ENCODE measurements at regions not wholly inside any gene's neighbourhood (a gene's known extent, or its start where the extent isn't known, plus 50 kb on each side); places are given as distances from the start of the nearest gene placed in this dataset.

GRCh38 chr11:26268980-26269660 is 62.8 kb upstream of the ANO3 start:
- POLR2A ChIA-PET = interaction anchor here (1.0 kb wide), 1 partner anchor 12 kb away, joined by 4 read pairs; no protein-coding TSS in a partner anchor
- intact Hi-C loops (cut with micrococcal nuclease; ENCODE audit: unreplicated experiment) = no loop called here
- no peak overlapping the region for H3K4me2 ChIP-seq (ENCODE audit: low read length)
- CTCF ChIA-PET (ENCODE audit: unreplicated experiment) = no interaction called here
- H3K79me2 ChIP-seq (ENCODE audit: insufficient read depth, low read depth, low read length) = no peaks in the 10 kb centered on the region
- no peaks in the 10 kb centered on the region for H3K36me3 ChIP-seq (ENCODE audit: insufficient read depth, low read length)
- DNase-seq (ENCODE audit: low spot score) = no peak
- no TSS peak for BruUV-seq (replicated peaks)
- H3K27ac ChIP-seq (ENCODE audit: low read depth, low read length, poor library complexity, severe bottlenecking) = no peak overlapping the region
- no peaks in the 10 kb centered on the region for H4K20me1 ChIP-seq (ENCODE audit: insufficient read depth, low read length)
- H3K4me1 ChIP-seq (ENCODE audit: insufficient read depth, low read length, poor library complexity, severe bottlenecking) = no peaks in the 10 kb centered on the region
- TF ChIP-seq EZH2phosphoT487 (IDR thresholded peaks at IDR 0.05; ENCODE audit: borderline replicate concordance, low read depth, low read length) = no peak
- TF ChIP-seq, protein P1, sequence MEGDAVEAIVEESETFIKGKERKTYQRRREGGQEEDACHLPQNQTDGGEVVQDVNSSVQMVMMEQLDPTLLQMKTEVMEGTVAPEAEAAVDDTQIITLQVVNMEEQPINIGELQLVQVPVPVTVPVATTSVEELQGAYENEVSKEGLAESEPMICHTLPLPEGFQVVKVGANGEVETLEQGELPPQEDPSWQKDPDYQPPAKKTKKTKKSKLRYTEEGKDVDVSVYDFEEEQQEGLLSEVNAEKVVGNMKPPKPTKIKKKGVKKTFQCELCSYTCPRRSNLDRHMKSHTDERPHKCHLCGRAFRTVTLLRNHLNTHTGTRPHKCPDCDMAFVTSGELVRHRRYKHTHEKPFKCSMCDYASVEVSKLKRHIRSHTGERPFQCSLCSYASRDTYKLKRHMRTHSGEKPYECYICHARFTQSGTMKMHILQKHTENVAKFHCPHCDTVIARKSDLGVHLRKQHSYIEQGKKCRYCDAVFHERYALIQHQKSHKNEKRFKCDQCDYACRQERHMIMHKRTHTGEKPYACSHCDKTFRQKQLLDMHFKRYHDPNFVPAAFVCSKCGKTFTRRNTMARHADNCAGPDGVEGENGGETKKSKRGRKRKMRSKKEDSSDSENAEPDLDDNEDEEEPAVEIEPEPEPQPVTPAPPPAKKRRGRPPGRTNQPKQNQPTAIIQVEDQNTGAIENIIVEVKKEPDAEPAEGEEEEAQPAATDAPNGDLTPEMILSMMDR (conservative IDR thresholded peaks at IDR 0.05; ENCODE audit: low read length) = no peak
- H3K4me3 ChIP-seq (ENCODE audit: low read depth, low read length, poor library complexity, severe bottlenecking) = no peak overlapping the region
- H2AFZ ChIP-seq (ENCODE audit: low read length) = no peak overlapping the region
- no peaks in the 10 kb centered on the region for H3K9me3 ChIP-seq (ENCODE audit: low read length)
- H3K9me2 ChIP-seq (ENCODE audit: insufficient read depth, low read length) = no peaks in the 10 kb centered on the region

- ChIA-PET CTCF (ENCODE audit: unreplicated experiment) (no interaction called here), POLR2A (no interaction called here)
- H3K4me1 ChIP-seq (ENCODE audit: insufficient read depth, low read length, poor library complexity, severe bottlenecking) = no peaks in the 10 kb centered on the region
- no peak overlapping the region for H3K4me2 ChIP-seq (ENCODE audit: low read length)
- no peak overlapping the region for H2AFZ ChIP-seq (ENCODE audit: low read length)
- H4K20me1 ChIP-seq (ENCODE audit: insufficient read depth, low read length) = no peaks in the 10 kb centered on the region
- no peaks in the 10 kb centered on the region for H3K9me3 ChIP-seq (ENCODE audit: low read length)
- TF ChIP-seq, protein P1 (conservative IDR thresholded peaks at IDR 0.05; ENCODE audit: low read length) = no peak
- TF ChIP-seq EZH2phosphoT487 (IDR thresholded peaks at IDR 0.05; ENCODE audit: borderline replicate concordance, low read depth, low read length) = no peak
- BruUV-seq (replicated peaks) = no TSS peak
- no peaks in the 10 kb centered on the region for H3K9me2 ChIP-seq (ENCODE audit: insufficient read depth, low read length)
- no peak overlapping the region for H3K27ac ChIP-seq (ENCODE audit: low read depth, low read length, poor library complexity, severe bottlenecking)
- H3K79me2 ChIP-seq (ENCODE audit: insufficient read depth, low read depth, low read length) = no peaks in the 10 kb centered on the region
- no peaks in the 10 kb centered on the region for H3K36me3 ChIP-seq (ENCODE audit: insufficient read depth, low read length)
- no peak overlapping the region for H3K4me3 ChIP-seq (ENCODE audit: low read depth, low read length, poor library complexity, severe bottlenecking)
- no peak for DNase-seq (ENCODE audit: low spot score)
- intact Hi-C loops (cut with micrococcal nuclease; ENCODE audit: unreplicated experiment) = no loop called here
Measured at GRCh38 chr11:26271666-26272065, 60.3 kb upstream of the ANO3 start.

DNA sequence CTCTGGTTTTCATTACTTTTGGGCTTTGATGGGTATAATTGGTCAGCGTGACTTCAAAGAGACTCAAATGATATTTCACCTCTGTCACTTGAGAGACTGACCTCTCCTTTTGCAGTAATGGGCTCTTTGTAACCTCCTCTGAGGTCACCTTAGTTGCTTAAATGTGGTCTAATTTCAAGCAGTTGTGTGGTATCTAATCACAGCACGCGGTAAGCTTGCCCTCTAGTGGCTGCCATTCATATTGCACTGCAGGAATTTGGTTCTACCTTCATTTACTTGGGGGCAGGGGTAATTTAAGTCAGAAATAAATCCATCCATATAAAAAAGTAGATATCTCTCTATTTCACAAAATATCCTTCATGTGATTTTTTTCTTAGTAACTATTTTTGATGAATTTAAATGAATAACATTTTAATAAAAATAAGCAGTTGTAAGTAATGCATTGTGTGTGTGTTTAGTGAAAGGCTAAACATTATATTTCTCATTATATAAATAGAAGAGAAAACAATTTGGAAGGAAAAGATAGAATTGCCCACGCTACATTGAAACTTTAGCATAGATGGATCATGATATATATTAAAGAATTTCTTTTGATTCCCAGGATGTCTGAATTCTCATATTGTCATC is 55.0 kb upstream of the ANO3 start:
- no TSS peak for BruUV-seq (replicated peaks)
- no peaks in the 10 kb centered on the region for H3K79me2 ChIP-seq (ENCODE audit: insufficient read depth, low read depth, low read length)
- TF ChIP-seq, protein P1 (conservative IDR thresholded peaks at IDR 0.05; ENCODE audit: low read length) = peak; percentile 100
- no peak for TF ChIP-seq EZH2phosphoT487 (IDR thresholded peaks at IDR 0.05; ENCODE audit: borderline replicate concordance, low read depth, low read length)
- H3K27ac ChIP-seq (ENCODE audit: low read depth, low read length, poor library complexity, severe bottlenecking) = no peak overlapping the region
- ChIA-PET CTCF (ENCODE audit: unreplicated experiment) (no interaction called here), POLR2A (no interaction called here)
- H3K4me3 ChIP-seq (ENCODE audit: low read depth, low read length, poor library complexity, severe bottlenecking) = no peak overlapping the region
- peak; percentile 71 for DNase-seq (ENCODE audit: low spot score)
- no peaks in the 10 kb centered on the region for H3K36me3 ChIP-seq (ENCODE audit: insufficient read depth, low read length)
- H3K9me2 ChIP-seq (ENCODE audit: insufficient read depth, low read length) = no peaks in the 10 kb centered on the region
- peak overlapping the region; percentile 59; the same call in 1 of the 2 replicates for H2AFZ ChIP-seq (ENCODE audit: low read length)
- H4K20me1 ChIP-seq (ENCODE audit: insufficient read depth, low read length) = no peaks in the 10 kb centered on the region
- no peaks in the 10 kb centered on the region for H3K9me3 ChIP-seq (ENCODE audit: low read length)
- no peak overlapping the region for H3K4me2 ChIP-seq (ENCODE audit: low read length)
- intact Hi-C loops (cut with micrococcal nuclease; ENCODE audit: unreplicated experiment) = loop anchor here (1.0 to 2.0 kb wide), 3 partner anchors 50 to 295 kb away; no protein-coding TSS in a partner anchor
- H3K4me1 ChIP-seq (ENCODE audit: insufficient read depth, low read length, poor library complexity, severe bottlenecking) = no peaks in the 10 kb centered on the region
